NCI-H510A treated with DMSO at 0.1 percent for 48 hours (cell line): ENCODE measurements at regions not wholly inside any gene's neighbourhood (a gene's known extent, or its start where the extent isn't known, plus 50 kb on each side); places are given as distances from the start of the nearest gene placed in this dataset.
A peak's percentile ranks its signal among the peaks of the same experiment; 100 is the strongest.
"Not testable (repeated sequence)": the region's sequence is repeated elsewhere in the genome, so short reads cannot be mapped to it uniquely, and the experiment has no call there.

Experiments
- DNase-seq: peaks from one replicate; lab custom pipeline; 2025; lab: John Stamatoyannopoulos, UW

GRCh38 chr4:10828918-10829538 lies 144.5 kb upstream of the CLNK start:
- DNase-seq, result not testable (repeated sequence)

GRCh38 chr4:10821826-10822225 lies 137.3 kb upstream of the CLNK start:
- no peak for DNase-seq

- DNase-seq, result no peak
These were observed 132.0 kb upstream of the CLNK start for GRCh38 chr4:10816571-10816970.

GRCh38 chr4:10811991-10812390 lies 127.4 kb upstream of the CLNK start:
- no peak for DNase-seq

- DNase-seq, result no peak
These were observed 125.8 kb upstream of the CLNK start for GRCh38 chr4:10810411-10810810.

GRCh38 chr4:10809905-10810304 lies 125.3 kb upstream of the CLNK start:
- DNase-seq, result no peak

GRCh38 chr4:10808591-10808990 lies 124.0 kb upstream of the CLNK start:
- DNase-seq, result no peak

- no peak for DNase-seq
These were observed 122.5 kb upstream of the CLNK start for GRCh38 chr4:10806953-10807645.

- peak; percentile 33 for DNase-seq
These were observed 119.3 kb upstream of the CLNK start for GRCh38 chr4:10803713-10804343.

- no peak for DNase-seq
These were observed 102.8 kb upstream of the CLNK start for GRCh38 chr4:10787365-10787764.

GRCh38 chr4:10784621-10785020 lies 100.1 kb upstream of the CLNK start:
- no peak for DNase-seq

GRCh38 chr4:10783351-10783750 lies 98.8 kb upstream of the CLNK start:
- DNase-seq, result no peak

- no peak for DNase-seq
These were observed 97.2 kb upstream of the CLNK start for GRCh38 chr4:10781805-10782204.

- DNase-seq, result not testable (repeated sequence)
These were observed 96.2 kb upstream of the CLNK start for GRCh38 chr4:10780803-10781202.

GRCh38 chr4:10775132-10775531 lies 90.6 kb upstream of the CLNK start:
- not testable (repeated sequence) for DNase-seq

GRCh38 chr4:10773656-10774055 lies 89.1 kb upstream of the CLNK start:
- DNase-seq, result peak; percentile 82

- peak; percentile 80 for DNase-seq
These were observed 88.4 kb upstream of the CLNK start for GRCh38 chr4:10773010-10773409.

GRCh38 chr4:10765386-10765785 lies 80.8 kb upstream of the CLNK start:
- DNase-seq, result no peak

GRCh38 chr4:10762561-10762960 lies 78.0 kb upstream of the CLNK start:
- DNase-seq, result peak; percentile 58

- DNase-seq, result no peak
These were observed 77.3 kb upstream of the CLNK start for GRCh38 chr4:10761903-10762302.

GRCh38 chr4:10760086-10760485 lies 75.5 kb upstream of the CLNK start:
- no peak for DNase-seq

- DNase-seq, result no peak
These were observed 74.3 kb upstream of the CLNK start for GRCh38 chr4:10758906-10759305.

GRCh38 chr4:10753856-10754402 lies 69.4 kb upstream of the CLNK start:
- DNase-seq, result no peak
